Colonic mucosa (tissue), 4 donors: ENCODE measurements at regions not wholly inside any gene's neighbourhood (a gene's known extent, or its start where the extent isn't known, plus 50 kb on each side); places are given as distances from the start of the nearest gene placed in this dataset.

ENCODE experiments used
- DNase-seq: peaks from one replicate; pipeline ENCODE4 v3.0.0-alpha.2; 2020
- H3K27ac ChIP-seq: fragments of 200-600 bp; one replicate; pipeline ENCODE4 v1.8.0; 2021
- H3K27me3 ChIP-seq: fragments of 200-600 bp; one replicate; pipeline ENCODE4 v1.8.0; 2021
- H3K36me3 ChIP-seq: fragments of 200-600 bp; one replicate; pipeline ENCODE4 v1.8.0; 2021
- H3K4me1 ChIP-seq: fragments of 200-600 bp; one replicate; pipeline ENCODE4 v1.8.0; 2021; ENCODE audit warnings: mild to moderate bottlenecking
- H3K4me3 ChIP-seq: fragments of 200-600 bp; one replicate; pipeline ENCODE4 v1.8.0; 2021
- H3K9ac ChIP-seq, 2 donors: one replicate each; pipeline ENCODE4 v1.7.0; 2013; ENCODE audit warnings: control low read depth in 2 of 2, low read depth in 2 of 2, low read length in 2 of 2
- H3K9me3 ChIP-seq: fragments of 200-600 bp; one replicate; pipeline ENCODE4 v1.8.0; 2021
- CTCF ChIP-seq: fragments of 200-600 bp; IDR thresholded peaks from one replicate; pipeline ENCODE4 v1.8.0; 2022; ENCODE audit warnings: antibody characterized with exemption, mild to moderate bottlenecking
- intact Hi-C: fragments of 100-400 bp; cut with DNase I; formaldehyde crosslinking; loops from one replicate; pipeline ENCODE4 v1.14.1; 2022
- donor health status: healthy.
- donor health status: DM: no; HTN: no; CAD: no.
- donor health status: DM: no; HTN: no; CAD: no.

GRCh38 chr5:166982226-166982625, 1309.2 kb upstream of the WWC1 start:
- no peak overlapping the region for H3K4me3 ChIP-seq
- H3K27ac ChIP-seq, result no peak overlapping the region
- H3K36me3 ChIP-seq, result no peaks in the 10 kb centered on the region
- no peaks in the 10 kb centered on the region for H3K9me3 ChIP-seq
- TF ChIP-seq CTCF, result no peak
- no peaks in the 10 kb centered on the region for H3K27me3 ChIP-seq
- no peaks in the 10 kb centered on the region for H3K4me1 ChIP-seq
- no peak overlapping the region for H3K9ac ChIP-seq
- no peak for DNase-seq
- intact Hi-C loops, result no loop called here

- H3K9ac ChIP-seq, result no peak overlapping the region
- DNase-seq, result no peak
- no peak overlapping the region for H3K27ac ChIP-seq
- no peak for TF ChIP-seq CTCF
- no peaks in the 10 kb centered on the region for H3K27me3 ChIP-seq
- H3K9me3 ChIP-seq, result no peaks in the 10 kb centered on the region
- H3K4me3 ChIP-seq, result no peak overlapping the region
- H3K36me3 ChIP-seq, result no peaks in the 10 kb centered on the region
- H3K4me1 ChIP-seq, result no peaks in the 10 kb centered on the region
- intact Hi-C loops, result no loop called here
These were observed 1299.8 kb upstream of the WWC1 start for GRCh38 chr5:166991601-166992000.

GRCh38 chr5:166992108-166992507, 1299.3 kb upstream of the WWC1 start:
- TF ChIP-seq CTCF, result no peak

GRCh38 chr5:166992874-166993722, 1298.3 kb upstream of the WWC1 start:
- H3K36me3 ChIP-seq, result no peaks in the 10 kb centered on the region
- H3K9me3 ChIP-seq, result no peaks in the 10 kb centered on the region
- no peak overlapping the region for H3K9ac ChIP-seq
- no peak for DNase-seq
- no peak for TF ChIP-seq CTCF
- intact Hi-C loops, result no loop called here
- no peak overlapping the region for H3K27ac ChIP-seq
- H3K4me3 ChIP-seq, result no peak overlapping the region
- H3K27me3 ChIP-seq, result no peaks in the 10 kb centered on the region
- H3K4me1 ChIP-seq, result no peaks in the 10 kb centered on the region

More at GRCh38 chr5:166992108-166992507, 1299.3 kb upstream of the WWC1 start:
- no peaks in the 10 kb centered on the region for H3K4me1 ChIP-seq
- no peaks in the 10 kb centered on the region for H3K9me3 ChIP-seq
- no peaks in the 10 kb centered on the region for H3K27me3 ChIP-seq
- H3K4me3 ChIP-seq, result no peak overlapping the region
- intact Hi-C loops, result no loop called here
- H3K36me3 ChIP-seq, result no peaks in the 10 kb centered on the region
- no peak overlapping the region for H3K27ac ChIP-seq
- DNase-seq, result no peak
- no peak overlapping the region for H3K9ac ChIP-seq

- Histone ChIP-seq H3K27me3 (no peaks in the 10 kb centered on the region), H3K36me3 (no peaks in the 10 kb centered on the region), H3K9me3 (no peaks in the 10 kb centered on the region), H3K9ac (no peak overlapping the region), H3K4me1 (no peaks in the 10 kb centered on the region), H3K4me3 (no peak overlapping the region), H3K27ac (peak overlapping the region; percentile 1)
- no peak for TF ChIP-seq CTCF
- DNase-seq, result no peak
- intact Hi-C loops, result no loop called here
These were observed 1297.2 kb upstream of the WWC1 start for GRCh38 chr5:166994226-166994625.
